ENCODE measurements at regions not wholly inside any gene's neighbourhood (a gene's known extent, or its start where the extent isn't known, plus 50 kb on each side); places are given as distances from the start of the nearest gene placed in this dataset.

GRCh38 chr21:28148400-28149064 is 844.1 kb downstream of the LTN1 start:
- DNase-seq, result no peak
- 85 to 90% (median 88%) methylated on average over 4 of the region's 4 CpGs for WGBS, 3 donors
- H3K36me3 ChIP-seq, result no peaks in the 10 kb centered on the region
- intact Hi-C loops (cut with DNase I), result no loop called here
- no peak overlapping the region for H3K4me3 ChIP-seq
- H3K9me3 ChIP-seq, result no peaks in the 10 kb centered on the region
- H3K27me3 ChIP-seq, result no peaks in the 10 kb centered on the region
- H3K27ac ChIP-seq, result no peak overlapping the region
- no peaks in the 10 kb centered on the region for H3K4me1 ChIP-seq (ENCODE audit: insufficient read depth)
- TF ChIP-seq EP300 (IDR thresholded peaks at IDR 0.05), result no peak
- no peak for TF ChIP-seq POLR2A (IDR thresholded peaks at IDR 0.05)
- TF ChIP-seq CTCF (IDR thresholded peaks at IDR 0.05), result no peak

- H3K27me3 ChIP-seq, result no peaks in the 10 kb centered on the region
- no peak overlapping the region for H3K27ac ChIP-seq
- no peak for DNase-seq
- TF ChIP-seq POLR2A (IDR thresholded peaks at IDR 0.05), result no peak
- no peak for TF ChIP-seq CTCF (IDR thresholded peaks at IDR 0.05)
- no peak for TF ChIP-seq EP300 (IDR thresholded peaks at IDR 0.05)
- no peaks in the 10 kb centered on the region for H3K36me3 ChIP-seq
- peaks cover 6% of the 10 kb centered on the region for H3K4me1 ChIP-seq (ENCODE audit: insufficient read depth)
- WGBS, 3 donors, result 97 to 98% (median 98%) methylated on average over 4 of the region's 4 CpGs
- intact Hi-C loops (cut with DNase I), result no loop called here
- no peaks in the 10 kb centered on the region for H3K9me3 ChIP-seq
- no peak overlapping the region for H3K4me3 ChIP-seq
Observed at GRCh38 chr21:28144653-28145052, 848.0 kb downstream of the LTN1 start.

- no peaks in the 10 kb centered on the region for H3K36me3 ChIP-seq
- intact Hi-C loops (cut with DNase I), result no loop called here
- H3K9me3 ChIP-seq, result no peaks in the 10 kb centered on the region
- H3K27me3 ChIP-seq, result no peaks in the 10 kb centered on the region
- no peak for DNase-seq
- TF ChIP-seq CTCF (IDR thresholded peaks at IDR 0.05) (no peak), EP300 (IDR thresholded peaks at IDR 0.05) (no peak), POLR2A (IDR thresholded peaks at IDR 0.05) (no peak)
- H3K27ac ChIP-seq, result no peak overlapping the region
- H3K4me3 ChIP-seq, result no peak overlapping the region
- H3K4me1 ChIP-seq (ENCODE audit: insufficient read depth), result peaks cover 6% of the 10 kb centered on the region
Observed at GRCh38 chr21:28144089-28144488, 848.6 kb downstream of the LTN1 start.

- no peaks in the 10 kb centered on the region for H3K27me3 ChIP-seq
- intact Hi-C loops (cut with DNase I), result no loop called here
- H3K4me1 ChIP-seq (ENCODE audit: insufficient read depth), result peaks cover 6% of the 10 kb centered on the region
- DNase-seq, result no peak
- H3K9me3 ChIP-seq, result no peaks in the 10 kb centered on the region
- H3K27ac ChIP-seq, result no peak overlapping the region
- TF ChIP-seq POLR2A (IDR thresholded peaks at IDR 0.05) (no peak), CTCF (IDR thresholded peaks at IDR 0.05) (no peak), EP300 (IDR thresholded peaks at IDR 0.05) (no peak)
- H3K36me3 ChIP-seq, result no peaks in the 10 kb centered on the region
- H3K4me3 ChIP-seq, result no peak overlapping the region
Observed at GRCh38 chr21:28142697-28143096, 850.0 kb downstream of the LTN1 start.
